ENCODE measurements at regions not wholly inside any gene's neighbourhood (a gene's known extent, or its start where the extent isn't known, plus 50 kb on each side); places are given as distances from the start of the nearest gene placed in this dataset.
A peak's percentile ranks its signal among the peaks of the same experiment; 100 is the strongest.
"Not testable (repeated sequence)": the region's sequence is repeated elsewhere in the genome, so short reads cannot be mapped to it uniquely, and the experiment has no call there.

- H3K27me3 Mint-ChIP-seq = no peaks in the 10 kb centered on the region
- DNase-seq (no peak), ATAC-seq (ENCODE audit: low read depth) (no peak)
- POLR2A ChIA-PET = no interaction called here
- peaks cover 4% of the 10 kb centered on the region for H3K9me3 Mint-ChIP-seq
- H3K4me3 Mint-ChIP-seq = no peak overlapping the region
- no peaks in the 10 kb centered on the region for H3K36me3 Mint-ChIP-seq
- no peak overlapping the region for H3K27ac Mint-ChIP-seq
- H3K4me1 Mint-ChIP-seq = no peaks in the 10 kb centered on the region
Observed at GRCh38 chr2:225288986-225289385, 110.5 kb upstream of the NYAP2 start.

DNA sequence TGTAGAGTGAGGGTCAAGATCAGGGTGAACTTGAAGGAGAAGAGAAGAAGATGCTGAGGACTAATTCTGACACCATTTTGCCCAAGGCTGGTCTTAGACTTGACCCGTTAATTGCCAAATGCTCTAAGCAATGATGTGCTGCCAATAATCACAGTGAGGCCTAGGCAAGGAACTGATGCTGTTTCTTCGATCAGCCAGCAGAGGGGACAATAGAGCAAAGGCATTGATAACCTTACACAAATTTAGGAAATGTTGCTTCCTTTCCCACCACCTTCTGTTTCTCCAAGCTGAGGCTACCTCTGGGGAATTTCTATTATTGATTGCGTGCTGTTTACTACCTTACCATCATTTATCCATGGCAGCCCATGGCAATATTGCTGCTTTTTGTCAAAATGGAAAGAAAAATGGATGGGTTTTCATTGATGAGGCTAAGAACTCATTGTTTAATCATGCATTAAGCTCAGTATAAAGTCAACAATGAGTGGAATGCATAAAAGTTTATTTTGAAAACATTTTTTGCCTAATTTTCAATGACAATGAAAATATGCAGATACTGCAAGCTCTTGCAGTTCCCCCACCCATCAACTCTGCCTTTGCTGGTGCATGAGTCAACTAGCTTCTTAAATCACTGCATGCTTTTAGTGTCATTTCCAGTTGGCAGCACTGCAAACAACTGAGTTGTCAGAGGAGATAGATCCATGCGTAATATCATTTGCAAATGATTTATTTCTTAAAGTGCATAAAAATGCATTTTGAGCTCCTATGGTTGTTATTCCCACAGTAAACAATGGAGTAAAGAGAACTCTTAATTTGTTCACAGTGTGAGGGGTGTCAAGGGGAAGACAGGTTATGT, 116.4 kb upstream of the NYAP2 start:
- ATAC-seq (ENCODE audit: low read depth) (peak; percentile 39), DNase-seq (no peak)
- no peak overlapping the region for H3K4me3 Mint-ChIP-seq
- no peaks in the 10 kb centered on the region for H3K27me3 Mint-ChIP-seq
- POLR2A ChIA-PET = no interaction called here
- H3K9me3 Mint-ChIP-seq = peaks cover 2% of the 10 kb centered on the region
- H3K36me3 Mint-ChIP-seq = no peaks in the 10 kb centered on the region
- no peaks in the 10 kb centered on the region for H3K4me1 Mint-ChIP-seq
- H3K27ac Mint-ChIP-seq = no peak overlapping the region

GRCh38 chr2:225276207-225276606, 123.3 kb upstream of the NYAP2 start:
- H3K36me3 Mint-ChIP-seq = no peaks in the 10 kb centered on the region
- H3K9me3 Mint-ChIP-seq = peaks cover 14% of the 10 kb centered on the region
- POLR2A ChIA-PET = no interaction called here
- H3K4me1 Mint-ChIP-seq = no peaks in the 10 kb centered on the region
- H3K27ac Mint-ChIP-seq = no peak overlapping the region
- no peak overlapping the region for H3K4me3 Mint-ChIP-seq
- DNase-seq = no peak
- H3K27me3 Mint-ChIP-seq = no peaks in the 10 kb centered on the region
- ATAC-seq (ENCODE audit: low read depth) = no peak

DNA sequence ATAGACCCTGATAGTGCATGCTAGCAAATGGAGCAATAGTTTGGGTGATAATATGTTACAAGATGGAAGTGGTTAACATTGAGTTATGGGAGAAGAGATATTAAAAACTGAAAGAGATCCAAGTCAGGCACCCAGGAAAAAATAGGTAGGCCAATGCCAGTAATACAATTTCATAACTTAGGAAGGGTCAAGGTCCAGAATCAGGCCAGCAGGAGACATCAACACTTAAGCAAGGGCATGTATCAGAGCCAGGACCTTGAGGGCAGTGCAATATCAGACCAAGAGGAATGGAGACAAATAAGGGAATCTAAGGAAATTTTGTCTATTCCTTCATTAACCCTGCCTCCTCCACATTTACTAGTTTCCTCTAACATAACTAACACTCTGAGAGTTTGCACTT, 124.1 kb upstream of the NYAP2 start:
- no peak overlapping the region for H3K4me3 Mint-ChIP-seq
- no peaks in the 10 kb centered on the region for H3K4me1 Mint-ChIP-seq
- H3K27me3 Mint-ChIP-seq = no peaks in the 10 kb centered on the region
- DNase-seq = no peak
- no peak overlapping the region for H3K27ac Mint-ChIP-seq
- peaks cover 12% of the 10 kb centered on the region for H3K9me3 Mint-ChIP-seq
- POLR2A ChIA-PET = no interaction called here
- no peak for ATAC-seq (ENCODE audit: low read depth)
- H3K36me3 Mint-ChIP-seq = no peaks in the 10 kb centered on the region

DNA sequence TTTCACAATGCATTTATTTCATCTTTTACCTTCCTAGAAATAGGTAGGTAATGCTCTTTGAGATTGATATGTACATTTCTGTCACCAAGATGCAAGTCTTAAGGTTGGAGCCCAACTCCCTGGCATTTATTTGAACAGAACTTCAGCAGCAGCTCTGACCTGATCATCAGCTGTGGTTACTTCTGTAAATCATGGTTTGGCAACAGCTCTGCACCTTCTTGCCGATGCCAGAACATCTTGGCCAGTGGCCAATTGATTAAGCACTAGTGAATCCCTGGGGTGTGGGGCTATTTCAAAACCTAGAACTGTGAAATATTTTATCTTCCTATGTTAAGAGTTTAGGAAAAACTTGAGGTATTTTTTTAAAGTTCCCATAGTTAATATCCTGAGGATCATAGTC, 124.8 kb upstream of the NYAP2 start:
- ATAC-seq (ENCODE audit: low read depth) = no peak

DNA sequence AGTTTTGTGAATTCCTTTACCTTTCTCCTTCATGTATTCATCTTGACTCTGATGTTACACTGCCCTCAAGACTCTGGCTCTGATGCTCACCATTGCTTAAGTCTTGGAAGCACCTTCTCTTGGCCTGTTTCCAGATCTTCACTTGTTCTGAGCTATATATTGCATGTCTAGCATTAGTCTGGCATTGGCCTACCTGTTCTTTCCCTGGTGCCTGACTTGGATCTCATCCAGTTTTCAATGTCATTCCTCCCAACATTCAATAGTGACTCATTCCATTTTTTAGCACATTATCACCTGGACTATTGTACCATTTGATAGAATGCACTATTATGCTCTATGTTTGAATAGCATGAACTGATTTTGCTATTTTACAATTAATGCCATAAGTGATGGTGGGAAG, 127.3 kb upstream of the NYAP2 start:
- ATAC-seq (ENCODE audit: low read depth) = no peak
- POLR2A ChIA-PET = no interaction called here
- DNase-seq = no peak
- no peaks in the 10 kb centered on the region for H3K4me1 Mint-ChIP-seq
- H3K36me3 Mint-ChIP-seq = no peaks in the 10 kb centered on the region
- no peak overlapping the region for H3K27ac Mint-ChIP-seq
- H3K4me3 Mint-ChIP-seq = no peak overlapping the region
- H3K27me3 Mint-ChIP-seq = no peaks in the 10 kb centered on the region
- H3K9me3 Mint-ChIP-seq = peaks cover 7% of the 10 kb centered on the region

More for the DNA sequence above, 124.8 kb upstream of the NYAP2 start:
- H3K4me1 Mint-ChIP-seq = no peaks in the 10 kb centered on the region
- peaks cover 12% of the 10 kb centered on the region for H3K9me3 Mint-ChIP-seq
- no peak overlapping the region for H3K27ac Mint-ChIP-seq
- H3K27me3 Mint-ChIP-seq = no peaks in the 10 kb centered on the region
- H3K4me3 Mint-ChIP-seq = no peak overlapping the region
- POLR2A ChIA-PET = no interaction called here
- no peaks in the 10 kb centered on the region for H3K36me3 Mint-ChIP-seq
- no peak for DNase-seq

GRCh38 chr2:225270861-225271260, 128.6 kb upstream of the NYAP2 start:
- no peak overlapping the region for H3K4me3 Mint-ChIP-seq
- no peaks in the 10 kb centered on the region for H3K27me3 Mint-ChIP-seq
- DNase-seq = no peak
- peaks cover 5% of the 10 kb centered on the region for H3K9me3 Mint-ChIP-seq
- ATAC-seq (ENCODE audit: low read depth) = peak; percentile 42
- H3K27ac Mint-ChIP-seq = no peak overlapping the region
- POLR2A ChIA-PET = no interaction called here
- no peaks in the 10 kb centered on the region for H3K36me3 Mint-ChIP-seq
- no peaks in the 10 kb centered on the region for H3K4me1 Mint-ChIP-seq

- DNase-seq = no peak
- POLR2A ChIA-PET = no interaction called here
- Mint-ChIP-seq H3K27me3 (no peaks in the 10 kb centered on the region), H3K27ac (no peak overlapping the region), H3K9me3 (peaks cover 2% of the 10 kb centered on the region), H3K4me1 (no peaks in the 10 kb centered on the region), H3K36me3 (no peaks in the 10 kb centered on the region), H3K4me3 (no peak overlapping the region)
- ATAC-seq (ENCODE audit: low read depth) = no peak
Observed at GRCh38 chr2:225270053-225270452, 129.5 kb upstream of the NYAP2 start.

DNA sequence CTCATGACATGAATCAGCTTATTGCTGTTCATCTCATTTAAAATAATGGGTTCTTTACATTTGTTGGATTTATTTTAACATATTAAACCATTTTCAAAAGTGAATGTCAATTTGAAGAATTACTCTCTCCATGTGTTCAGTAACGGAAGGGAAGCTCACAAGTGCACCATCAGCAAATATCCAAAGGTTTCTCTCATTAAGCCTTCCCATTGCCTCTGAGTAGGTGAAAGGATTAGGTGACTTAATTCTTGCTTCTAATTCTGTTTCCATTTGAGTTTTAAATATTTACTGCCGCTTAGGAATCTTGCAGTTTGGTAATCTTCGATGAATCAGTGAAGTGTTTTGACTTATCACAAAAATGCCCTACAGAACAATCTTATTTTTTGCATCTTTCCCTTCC, 145.1 kb upstream of the NYAP2 start:
- Mint-ChIP-seq H3K36me3 (no peaks in the 10 kb centered on the region), H3K4me1 (no peaks in the 10 kb centered on the region)
- no peak for ATAC-seq (ENCODE audit: low read depth)

DNA sequence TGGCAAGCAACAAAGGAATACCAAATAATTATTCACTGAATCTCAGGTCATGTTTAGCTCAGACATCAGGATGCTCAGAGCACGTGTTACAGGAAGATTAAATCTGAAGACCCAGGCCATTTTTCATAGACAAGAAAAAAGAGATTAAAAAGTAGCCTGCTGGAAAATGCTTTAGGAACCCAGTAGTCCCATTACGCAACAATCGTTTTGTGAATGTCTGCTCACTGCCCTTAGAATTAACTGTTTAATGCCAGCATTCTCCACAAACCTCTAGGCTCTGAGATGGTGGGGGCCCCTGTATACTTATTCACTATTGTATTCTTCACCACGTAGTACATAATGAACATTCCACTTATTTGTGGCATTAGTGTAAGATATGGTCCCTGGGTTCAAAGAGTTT, 154.6 kb upstream of the NYAP2 start:
- POLR2A ChIA-PET = no interaction called here
- H3K27me3 Mint-ChIP-seq = no peaks in the 10 kb centered on the region
- no peaks in the 10 kb centered on the region for H3K9me3 Mint-ChIP-seq
- no peaks in the 10 kb centered on the region for H3K36me3 Mint-ChIP-seq
- H3K27ac Mint-ChIP-seq = no peak overlapping the region
- no peak overlapping the region for H3K4me3 Mint-ChIP-seq
- H3K4me1 Mint-ChIP-seq = no peaks in the 10 kb centered on the region
- no peak for DNase-seq
- ATAC-seq (ENCODE audit: low read depth) = no peak

More for the DNA sequence above, 145.1 kb upstream of the NYAP2 start:
- Mint-ChIP-seq H3K27ac (no peak overlapping the region), H3K27me3 (no peaks in the 10 kb centered on the region), H3K4me3 (no peak overlapping the region), H3K9me3 (no peaks in the 10 kb centered on the region)
- DNase-seq = no peak
- POLR2A ChIA-PET = no interaction called here

GRCh38 chr2:225236769-225237323, 162.7 kb upstream of the NYAP2 start:
- H3K27me3 Mint-ChIP-seq = no peaks in the 10 kb centered on the region
- no peaks in the 10 kb centered on the region for H3K4me1 Mint-ChIP-seq
- H3K36me3 Mint-ChIP-seq = no peaks in the 10 kb centered on the region
- H3K27ac Mint-ChIP-seq = no peak overlapping the region
- ATAC-seq (ENCODE audit: low read depth) = no peak
- POLR2A ChIA-PET = no interaction called here
- H3K4me3 Mint-ChIP-seq = no peak overlapping the region
- DNase-seq = no peak
- H3K9me3 Mint-ChIP-seq = no peaks in the 10 kb centered on the region

DNA sequence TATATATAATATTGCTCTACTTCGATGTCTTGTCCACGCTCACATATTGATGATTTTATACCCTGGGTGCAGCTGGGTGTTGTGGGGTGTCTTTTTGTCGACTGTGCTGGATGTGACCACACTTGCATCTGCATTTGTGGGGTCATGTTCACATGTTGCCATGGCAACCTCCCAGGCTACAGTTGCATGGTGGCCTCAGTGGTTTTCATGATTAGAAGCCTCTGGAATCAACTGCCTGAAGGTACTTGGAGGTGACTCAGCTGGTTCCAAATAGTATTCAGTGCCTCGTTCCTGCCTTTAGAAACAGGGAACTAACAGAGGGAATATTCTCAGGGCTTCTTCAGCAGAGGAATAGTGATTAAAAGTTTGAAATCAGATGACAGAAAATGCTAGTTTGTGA, 166.3 kb upstream of the NYAP2 start:
- Mint-ChIP-seq H3K4me1 (no peaks in the 10 kb centered on the region), H3K36me3 (no peaks in the 10 kb centered on the region), H3K27ac (no peak overlapping the region), H3K9me3 (no peaks in the 10 kb centered on the region), H3K4me3 (no peak overlapping the region), H3K27me3 (no peaks in the 10 kb centered on the region)
- no peak for DNase-seq
- POLR2A ChIA-PET = no interaction called here
- no peak for ATAC-seq (ENCODE audit: low read depth)

DNA sequence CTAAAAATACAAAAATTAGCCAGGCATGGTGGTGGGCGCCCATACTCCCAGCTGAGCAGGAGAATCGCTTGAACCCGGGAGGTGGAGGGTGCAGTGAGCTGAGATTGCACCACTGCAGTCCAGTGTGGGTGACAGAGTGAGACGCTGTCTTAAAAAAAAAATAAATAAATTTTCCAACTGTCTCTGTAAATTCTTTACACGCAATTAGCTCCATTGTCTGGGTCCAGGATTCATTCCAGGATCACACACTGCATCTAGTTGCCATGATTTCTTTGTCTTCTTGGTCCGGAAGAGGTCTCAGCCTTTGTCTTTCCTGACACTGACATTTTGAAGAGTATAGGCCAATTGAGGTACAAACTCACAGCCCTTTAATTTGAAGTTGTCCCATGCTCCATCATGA, 167.6 kb upstream of the NYAP2 start:
- DNase-seq (no peak), ATAC-seq (ENCODE audit: low read depth) (no peak)
- Mint-ChIP-seq H3K9me3 (no peaks in the 10 kb centered on the region), H3K27me3 (no peaks in the 10 kb centered on the region), H3K36me3 (no peaks in the 10 kb centered on the region), H3K4me1 (no peaks in the 10 kb centered on the region), H3K4me3 (no peak overlapping the region), H3K27ac (no peak overlapping the region)
- POLR2A ChIA-PET = no interaction called here

DNA sequence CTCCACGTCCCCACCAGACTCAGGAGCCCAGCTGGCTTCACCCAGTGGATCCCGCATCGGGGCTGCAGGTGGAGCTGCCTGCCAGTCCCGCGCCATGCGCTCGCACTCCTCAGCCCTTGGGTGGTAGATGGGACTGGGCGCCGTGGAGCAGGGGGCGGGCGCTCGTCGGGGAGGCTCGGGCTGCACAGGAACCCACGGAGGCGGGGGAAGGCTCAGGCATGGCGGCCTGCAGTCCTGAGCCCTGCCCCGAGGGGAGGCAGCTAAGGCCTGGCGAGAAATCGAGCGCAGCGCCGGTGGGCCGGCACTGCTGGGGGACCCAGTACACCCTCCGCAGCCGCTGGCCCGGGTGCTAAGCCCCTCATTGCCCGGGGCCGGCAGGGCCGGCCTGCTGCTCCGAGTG, 170.2 kb upstream of the NYAP2 start:
- ATAC-seq (ENCODE audit: low read depth); H3K27me3 Mint-ChIP-seq; H3K4me1 Mint-ChIP-seq; DNase-seq; H3K4me3 Mint-ChIP-seq; H3K36me3 Mint-ChIP-seq; POLR2A ChIA-PET; H3K27ac Mint-ChIP-seq; H3K9me3 Mint-ChIP-seq: not testable (repeated sequence)
